ENCODE measurements at regions not wholly inside any gene's neighbourhood (a gene's known extent, or its start where the extent isn't known, plus 50 kb on each side); places are given as distances from the start of the nearest gene placed in this dataset.

GRCh38 chr2:120915670-120916069 lies 180.0 kb downstream of the GLI2 start:
- H3K4me1 ChIP-seq (ENCODE audit: control insufficient read depth in 1 of 2, insufficient read depth in 1 of 2, low read depth in 1 of 2, low read length in 1 of 2), result no peaks in the 10 kb centered on the region
- H3K27me3 ChIP-seq, result no peaks in the 10 kb centered on the region
- TF ChIP-seq CTCF (IDR thresholded peaks at IDR 0.05), result no peak
- H3K9me3 ChIP-seq, result no peaks in the 10 kb centered on the region
- H3K36me3 ChIP-seq, result no peaks in the 10 kb centered on the region
- H3K4me3 ChIP-seq (ENCODE audit: low read depth in 1 of 2, low read length in 1 of 2), result no peak overlapping the region
- no peak overlapping the region for H3K27ac ChIP-seq

- H3K27ac ChIP-seq, result no peak overlapping the region
- no peaks in the 10 kb centered on the region for H3K27me3 ChIP-seq
- H3K36me3 ChIP-seq, result no peaks in the 10 kb centered on the region
- H3K4me3 ChIP-seq (ENCODE audit: low read depth in 1 of 2, low read length in 1 of 2), result no peak overlapping the region
- H3K4me1 ChIP-seq (ENCODE audit: control insufficient read depth in 1 of 2, insufficient read depth in 1 of 2, low read depth in 1 of 2, low read length in 1 of 2), result no peaks in the 10 kb centered on the region
- no peaks in the 10 kb centered on the region for H3K9me3 ChIP-seq
- no peak for TF ChIP-seq CTCF (IDR thresholded peaks at IDR 0.05)
Observed at GRCh38 chr2:120916446-120916845, 180.8 kb downstream of the GLI2 start.

GRCh38 chr2:120917886-120918285 lies 182.2 kb downstream of the GLI2 start:
- H3K27ac ChIP-seq, result no peak overlapping the region
- no peaks in the 10 kb centered on the region for H3K4me1 ChIP-seq (ENCODE audit: control insufficient read depth in 1 of 2, insufficient read depth in 1 of 2, low read depth in 1 of 2, low read length in 1 of 2)
- no peaks in the 10 kb centered on the region for H3K36me3 ChIP-seq
- H3K27me3 ChIP-seq, result no peaks in the 10 kb centered on the region
- no peaks in the 10 kb centered on the region for H3K9me3 ChIP-seq
- H3K4me3 ChIP-seq (ENCODE audit: low read depth in 1 of 2, low read length in 1 of 2), result no peak overlapping the region
- no peak for TF ChIP-seq CTCF (IDR thresholded peaks at IDR 0.05)

- no peak overlapping the region for H3K27ac ChIP-seq
- no peaks in the 10 kb centered on the region for H3K9me3 ChIP-seq
- H3K27me3 ChIP-seq, result no peaks in the 10 kb centered on the region
- no peak overlapping the region for H3K4me3 ChIP-seq (ENCODE audit: low read depth in 1 of 2, low read length in 1 of 2)
- H3K4me1 ChIP-seq (ENCODE audit: control insufficient read depth in 1 of 2, insufficient read depth in 1 of 2, low read depth in 1 of 2, low read length in 1 of 2), result no peaks in the 10 kb centered on the region
- H3K36me3 ChIP-seq, result no peaks in the 10 kb centered on the region
- no peak for TF ChIP-seq CTCF (IDR thresholded peaks at IDR 0.05)
Observed at GRCh38 chr2:120919216-120919615, 183.5 kb downstream of the GLI2 start.

GRCh38 chr2:120919771-120920453 lies 184.2 kb downstream of the GLI2 start:
- Histone ChIP-seq H3K4me3 (ENCODE audit: low read depth in 1 of 2, low read length in 1 of 2) (no peak overlapping the region), H3K27me3 (no peaks in the 10 kb centered on the region), H3K4me1 (ENCODE audit: control insufficient read depth in 1 of 2, insufficient read depth in 1 of 2, low read depth in 1 of 2, low read length in 1 of 2) (no peaks in the 10 kb centered on the region), H3K9me3 (no peaks in the 10 kb centered on the region), H3K27ac (no peak overlapping the region), H3K36me3 (no peaks in the 10 kb centered on the region)
- TF ChIP-seq CTCF (IDR thresholded peaks at IDR 0.05), result no peak
